Fibroblast of skin of scalp (primary cell): ENCODE measurements at regions not wholly inside any gene's neighbourhood (a gene's known extent, or its start where the extent isn't known, plus 50 kb on each side); places are given as distances from the start of the nearest gene placed in this dataset.
A peak's percentile ranks its signal among the peaks of the same experiment; 100 is the strongest.

Experiments used
- DNase-seq: peaks from one replicate; pipeline ENCODE4 v3.0.0-alpha.2; 2013

- no peak for DNase-seq
Observed at GRCh38 chr4:53684136-53685130, 93.1 kb upstream of the LNX1 start.

- DNase-seq, result no peak
Observed at GRCh38 chr4:53682908-53683307, 91.6 kb upstream of the LNX1 start.

DNA sequence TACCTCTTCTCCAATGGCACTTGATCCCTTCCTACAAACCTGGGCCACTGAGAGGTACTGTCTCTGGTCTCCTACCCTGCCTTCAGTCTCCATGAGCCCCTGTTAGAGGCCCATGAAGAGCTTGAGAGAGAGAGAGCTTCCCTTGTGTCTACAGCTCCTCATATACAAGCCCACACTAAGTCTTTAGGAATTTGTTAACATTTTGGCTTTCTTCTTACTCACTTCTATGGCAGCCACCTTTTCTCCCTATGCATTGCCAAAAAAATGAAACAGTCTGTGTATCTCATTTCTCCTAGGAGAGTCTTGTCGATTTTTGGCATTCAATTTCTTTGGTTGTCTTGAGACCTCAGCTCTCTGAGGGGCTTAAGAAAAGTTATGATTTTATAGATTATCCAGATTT, 90.9 kb upstream of the LNX1 start:
- peak; percentile 88 for DNase-seq

DNA sequence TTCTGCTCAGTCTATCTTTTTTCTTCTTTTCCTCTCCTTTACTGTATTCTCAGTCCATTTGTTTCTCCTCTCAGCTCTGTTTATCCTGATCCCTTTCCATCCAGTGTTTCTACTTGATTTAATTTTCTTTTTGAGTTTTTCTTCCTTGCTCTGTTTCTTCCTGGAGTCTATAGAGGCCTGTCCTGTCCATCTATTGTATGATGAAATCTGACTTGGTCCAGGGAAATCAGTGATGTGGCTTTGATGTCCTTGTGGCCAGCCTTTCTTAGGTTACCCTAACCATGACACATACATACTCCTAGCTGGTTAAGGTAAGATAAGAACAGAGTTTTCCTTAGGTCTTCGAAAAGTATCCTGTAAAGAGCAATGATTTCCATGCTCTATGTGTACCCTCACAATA, 89.3 kb upstream of the LNX1 start:
- DNase-seq, result peak; percentile 30

DNA sequence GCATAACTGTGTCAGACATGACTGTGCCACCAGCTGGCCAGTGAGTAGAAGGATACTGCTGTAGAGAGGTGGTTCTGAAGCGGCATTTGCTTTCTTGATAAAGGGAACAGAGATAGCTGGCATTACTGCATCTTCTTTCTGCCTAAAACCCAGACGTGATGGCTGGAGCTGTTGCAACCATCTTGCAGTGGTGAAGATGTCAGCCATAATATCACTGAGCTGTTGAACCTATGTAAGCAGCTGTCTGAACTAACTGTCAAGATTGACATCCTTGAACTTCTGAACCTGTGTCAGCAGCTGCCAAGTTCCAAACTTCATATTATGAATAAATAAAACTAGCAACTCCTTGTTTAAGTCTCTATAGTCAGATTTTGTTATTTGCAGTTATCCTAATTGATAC, 88.9 kb upstream of the LNX1 start:
- no peak for DNase-seq

GRCh38 chr4:53676402-53676871, 85.2 kb upstream of the LNX1 start:
- DNase-seq, result peak; percentile 39

- DNase-seq, result no peak
Observed at GRCh38 chr4:53674903-53675302, 83.6 kb upstream of the LNX1 start.

GRCh38 chr4:53672873-53673272, 81.6 kb upstream of the LNX1 start:
- DNase-seq, result no peak

GRCh38 chr4:53671757-53672156, 80.5 kb upstream of the LNX1 start:
- DNase-seq, result no peak

DNA sequence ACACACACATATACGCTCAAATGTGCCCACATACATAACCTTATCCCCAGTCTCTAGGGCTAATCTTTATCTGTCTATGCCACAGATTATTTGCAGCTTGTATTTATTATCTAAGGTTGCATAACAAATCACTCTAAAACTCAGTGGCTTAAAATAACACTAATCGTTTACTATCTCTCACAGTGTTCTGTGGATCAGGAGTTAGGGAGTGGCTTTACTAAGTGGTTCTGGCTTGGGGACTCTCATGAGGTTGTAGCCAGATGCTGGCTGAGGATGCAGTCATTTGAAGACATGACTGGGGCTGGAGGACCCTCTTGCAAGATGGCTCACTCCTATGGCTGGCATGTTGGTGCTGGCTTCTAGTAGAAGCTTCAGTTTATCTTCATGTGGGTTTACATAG, 68.5 kb upstream of the LNX1 start:
- no peak for DNase-seq

GRCh38 chr4:53659112-53659511, 67.8 kb upstream of the LNX1 start:
- no peak for DNase-seq

DNA sequence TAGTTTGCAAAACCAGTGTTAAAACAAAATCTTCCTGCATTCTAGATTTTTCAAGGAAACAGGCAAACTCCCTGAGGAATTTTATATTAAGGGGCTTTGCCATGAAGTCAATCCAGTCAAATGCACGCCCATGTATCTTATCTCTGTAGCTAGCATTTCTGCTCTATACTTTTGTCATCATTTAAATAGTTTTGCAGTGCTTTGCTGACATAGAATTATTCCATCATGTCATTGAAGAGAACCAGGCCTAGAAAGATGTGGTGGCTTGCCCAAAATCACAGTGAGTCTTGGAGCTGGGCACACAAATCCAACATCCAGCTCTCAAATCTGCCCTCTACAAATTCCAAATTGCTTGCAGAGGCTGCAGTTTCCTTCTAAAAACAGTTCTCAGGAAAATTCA, 66.7 kb upstream of the LNX1 start:
- DNase-seq, result no peak

DNA sequence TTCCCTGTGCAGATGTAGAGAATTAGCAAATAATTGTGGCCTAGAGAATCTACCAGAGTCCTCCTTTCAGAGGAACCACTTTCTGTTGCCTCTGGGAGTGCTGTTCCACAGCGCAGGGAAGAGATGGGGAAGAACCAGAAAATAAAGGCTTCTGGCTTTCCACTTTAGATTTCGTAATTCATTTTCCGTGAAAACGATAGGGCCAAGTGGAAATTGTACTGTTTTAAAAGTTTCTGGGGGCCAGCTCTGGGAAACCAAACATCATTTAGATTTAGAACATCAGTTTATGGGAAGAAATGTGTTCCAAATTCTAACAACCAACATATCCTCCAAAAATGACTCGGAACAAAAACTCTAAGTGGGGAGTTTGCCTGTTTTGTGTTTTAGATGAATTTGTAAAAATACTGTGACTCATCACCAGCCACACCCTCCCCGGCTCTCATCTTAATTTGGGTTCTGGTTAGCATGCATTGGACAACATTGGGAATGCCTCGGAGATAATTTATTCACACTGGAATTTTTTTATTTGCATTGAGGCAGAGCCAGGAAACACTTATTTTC, 65.2 kb upstream of the LNX1 start:
- peak; percentile 77 for DNase-seq

GRCh38 chr4:53654300-53654758, 63.0 kb upstream of the LNX1 start:
- peak; percentile 15 for DNase-seq

DNA sequence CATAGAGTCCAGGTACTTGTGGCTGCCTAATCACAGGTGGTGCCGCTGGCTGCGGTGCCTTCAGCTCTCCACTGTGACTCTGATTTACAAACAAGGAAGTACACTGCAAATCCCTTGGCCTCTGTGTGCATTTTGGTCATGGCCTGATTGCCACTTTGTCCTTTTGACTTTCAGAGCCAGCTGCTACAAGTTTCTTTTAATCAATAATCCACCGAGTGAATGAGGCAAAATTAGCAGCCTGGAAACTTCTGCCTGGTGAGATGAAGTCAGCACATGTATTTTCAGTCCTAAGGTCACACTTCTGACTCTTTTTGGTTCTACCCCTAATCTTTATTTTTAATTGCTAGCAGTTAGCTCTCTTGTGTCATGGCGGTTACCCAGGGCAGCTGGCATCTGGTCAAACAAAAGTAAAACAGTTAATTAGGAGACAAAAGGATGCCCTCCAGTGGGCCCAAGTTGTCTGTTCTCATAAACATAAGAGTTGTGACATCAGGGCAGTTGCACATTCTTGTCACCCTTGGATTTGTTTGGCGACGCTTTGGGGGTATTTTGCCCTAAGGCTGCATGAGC, 62.3 kb upstream of the LNX1 start:
- DNase-seq, result peak; percentile 59

- peak; percentile 7 for DNase-seq
Observed at GRCh38 chr4:53651156-53651735, 60.0 kb upstream of the LNX1 start.

DNA sequence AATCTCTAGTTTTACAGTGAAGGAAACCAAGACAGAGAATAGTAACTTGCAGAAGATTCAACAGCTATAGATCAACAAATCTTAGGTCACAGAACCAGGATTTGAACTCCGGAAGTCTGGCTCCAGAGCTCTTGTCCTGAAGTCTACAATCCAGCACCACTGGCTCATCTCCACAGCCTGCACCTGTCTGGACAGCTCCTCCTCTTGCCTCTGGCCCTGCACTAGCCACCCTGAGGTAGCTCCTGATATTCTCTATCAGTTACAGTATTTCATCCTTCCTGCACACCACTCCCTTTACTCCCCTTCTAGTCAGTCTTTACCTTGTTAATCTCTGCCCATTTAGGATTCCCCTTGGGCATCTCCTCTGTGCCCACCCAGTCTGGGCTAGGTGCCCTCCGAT, 58.1 kb upstream of the LNX1 start:
- no peak for DNase-seq

- no peak for DNase-seq
Observed at GRCh38 chr4:53647547-53647946, 56.3 kb upstream of the LNX1 start.

GRCh38 chr4:53646795-53647194, 55.5 kb upstream of the LNX1 start:
- DNase-seq, result no peak

DNA sequence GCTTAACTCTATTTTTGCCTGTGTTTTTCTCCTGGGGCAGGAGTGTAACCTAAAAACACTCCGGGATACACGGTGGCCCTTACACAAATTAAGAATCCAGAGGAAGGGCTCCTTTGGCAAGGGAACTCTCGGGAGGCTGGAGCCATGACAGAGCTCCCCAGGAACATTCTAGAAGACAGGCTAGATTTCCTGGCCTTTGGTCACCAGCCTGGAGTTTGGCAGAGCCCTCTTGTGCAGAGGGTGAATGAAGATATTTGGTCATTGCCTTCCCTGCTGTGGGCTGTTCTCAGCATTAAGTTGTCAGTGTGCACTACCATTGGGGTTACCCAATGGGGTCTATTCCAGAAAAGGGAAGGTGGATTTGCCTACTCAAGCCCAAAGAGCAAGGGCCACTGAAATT, 53.8 kb upstream of the LNX1 start:
- DNase-seq, result no peak

DNA sequence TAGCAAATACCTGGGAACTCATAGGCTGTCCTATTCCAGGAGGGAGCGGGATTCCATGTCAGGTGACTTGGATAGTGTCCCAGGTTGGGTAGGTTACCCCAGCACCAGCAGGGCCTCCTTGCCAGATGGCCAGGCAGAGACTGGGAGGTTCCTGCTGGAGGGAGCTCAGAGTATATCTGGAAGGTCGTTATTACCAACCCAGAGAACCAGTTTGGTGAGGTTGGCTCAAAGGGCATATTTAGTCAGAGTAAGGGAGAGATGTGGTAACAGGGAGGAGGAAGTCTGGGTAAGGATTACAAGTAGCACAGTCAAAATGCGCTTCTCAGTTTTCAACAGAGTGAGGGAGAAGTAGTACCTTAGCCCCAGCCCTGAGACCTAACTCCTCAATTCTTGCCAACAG, 53.3 kb upstream of the LNX1 start:
- DNase-seq, result no peak
